A673 (cell line): ENCODE measurements at regions not wholly inside any gene's neighbourhood (a gene's known extent, or its start where the extent isn't known, plus 50 kb on each side); places are given as distances from the start of the nearest gene placed in this dataset.

Experiments
- BruUV-seq: library from RNA; stranded (reverse); fragments of 400-500 nt; replicated peaks from 2 replicates; lab custom pipeline; 2021; lab: Mats Ljungman, UMichigan
- CTCF ChIA-PET: fragments of 300-600 bp; sonication (Branson Sonifier 250); formaldehyde crosslinking; loops from one replicate; lab custom pipeline; 2022; ENCODE audit warnings: antibody characterized with exemption; lab: Charles Lee
- POLR2A ChIA-PET: fragments of 300-600 bp; sonication (Branson Sonifier 250); formaldehyde crosslinking; loops from one replicate; lab custom pipeline; 2022; ENCODE audit warnings: antibody characterized with exemption; ENCODE audit not compliant: low non-redundant PET; lab: Charles Lee
- DNase-seq: peaks from one replicate; pipeline ENCODE4 v3.0.0-alpha.2; 2015; ENCODE audit warnings: low spot score
- H3K27ac ChIP-seq: fragments of 200-600 bp; sonication (generic); 2 replicates; pipeline ENCODE4 v1.5.1; 2016; ENCODE audit warnings: mixed run types, low read depth, mild to moderate bottlenecking, mixed read lengths, antibody characterized with exemption, low read length; ENCODE audit not compliant: poor library complexity, severe bottlenecking
- H3K27me3 ChIP-seq: fragments of 200-600 bp; sonication (generic); replicated peaks from 2 replicates; pipeline ENCODE4 v1.6.1; 2017; ENCODE audit warnings: mixed run types, low read depth, mild to moderate bottlenecking, mixed read lengths, antibody characterized with exemption, low read length; ENCODE audit not compliant: insufficient read depth, poor library complexity
- H3K36me3 ChIP-seq: fragments of 200-600 bp; sonication (generic); 2 replicates; pipeline ENCODE4 v1.6.1; 2016; ENCODE audit warnings: mixed run types, mild to moderate bottlenecking, mixed read lengths, antibody characterized with exemption, low read length; ENCODE audit not compliant: insufficient read depth, poor library complexity, severe bottlenecking
- H3K4me1 ChIP-seq: fragments of 200-600 bp; sonication (generic); 2 replicates; pipeline ENCODE4 v1.6.1; 2017; ENCODE audit warnings: mixed run types, mild to moderate bottlenecking, mixed read lengths, antibody characterized with exemption, low read length; ENCODE audit not compliant: insufficient read depth, poor library complexity, severe bottlenecking
- H3K4me3 ChIP-seq: fragments of 200-600 bp; sonication (generic); 2 replicates; pipeline ENCODE4 v1.5.1; 2016; ENCODE audit warnings: low read depth, mixed run types, mild to moderate bottlenecking, mixed read lengths, low read length; ENCODE audit not compliant: poor library complexity, severe bottlenecking
- H3K9me3 ChIP-seq: fragments of 200-600 bp; sonication (generic); 2 replicates; pipeline ENCODE4 v1.6.1; 2016; ENCODE audit warnings: mixed run types, low read depth, mild to moderate bottlenecking, mixed read lengths, antibody characterized with exemption, low read length; ENCODE audit not compliant: poor library complexity, severe bottlenecking
- CTCF ChIP-seq: fragments of 300-800, 200-600 bp; sonication (generic); conservative IDR thresholded peaks from 2 replicates; pipeline ENCODE4 v1.5.1; 2017; ENCODE audit warnings: low read depth, mild to moderate bottlenecking, antibody characterized with exemption, low read length, moderate library complexity, mixed read lengths
- EZH2 ChIP-seq: fragments of 200-600 bp; sonication (generic); IDR thresholded peaks from 2 replicates; pipeline ENCODE4 v1.6.1; 2017; ENCODE audit warnings: borderline replicate concordance, low read depth, mild to moderate bottlenecking, mixed read lengths, antibody characterized with exemption, low read length; ENCODE audit not compliant: poor library complexity, severe bottlenecking
- intact Hi-C: fragments of 100-400 bp; cut with micrococcal nuclease; formaldehyde crosslinking; loops from one replicate; pipeline ENCODE4 v1.10.0; 2022; ENCODE audit not compliant: unreplicated experiment

GRCh38 chr10:71141528-71141927, 70.8 kb upstream of the UNC5B start:
- no peak for DNase-seq
- TF ChIP-seq EZH2 (no peak), CTCF (no peak)
- no peak overlapping the region for H3K27ac ChIP-seq
- H3K36me3 ChIP-seq: no peaks in the 10 kb centered on the region
- H3K27me3 ChIP-seq: no peaks in the 10 kb centered on the region
- intact Hi-C loops: no loop called here
- no peaks in the 10 kb centered on the region for H3K9me3 ChIP-seq
- no TSS peak for BruUV-seq
- H3K4me3 ChIP-seq: no peak overlapping the region
- ChIA-PET POLR2A (no interaction called here), CTCF (no interaction called here)
- peaks cover 4% of the 10 kb centered on the region for H3K4me1 ChIP-seq

GRCh38 chr10:71143170-71143569, 69.2 kb upstream of the UNC5B start:
- DNase-seq: no peak
- no peaks in the 10 kb centered on the region for H3K27me3 ChIP-seq
- no peak overlapping the region for H3K27ac ChIP-seq
- H3K36me3 ChIP-seq: no peaks in the 10 kb centered on the region
- H3K4me3 ChIP-seq: no peak overlapping the region
- no TSS peak for BruUV-seq
- intact Hi-C loops: no loop called here
- H3K4me1 ChIP-seq: no peaks in the 10 kb centered on the region
- TF ChIP-seq EZH2 (no peak), CTCF (no peak)
- no peaks in the 10 kb centered on the region for H3K9me3 ChIP-seq
- CTCF ChIA-PET: no interaction called here
- POLR2A ChIA-PET: no interaction called here

- intact Hi-C loops: no loop called here
- POLR2A ChIA-PET: no interaction called here
- no peak overlapping the region for H3K27ac ChIP-seq
- BruUV-seq: no TSS peak
- CTCF ChIA-PET: no interaction called here
- no peaks in the 10 kb centered on the region for H3K36me3 ChIP-seq
- no peak for DNase-seq
- no peaks in the 10 kb centered on the region for H3K27me3 ChIP-seq
- H3K9me3 ChIP-seq: no peaks in the 10 kb centered on the region
- H3K4me1 ChIP-seq: no peaks in the 10 kb centered on the region
- TF ChIP-seq CTCF: no peak
- no peak for TF ChIP-seq EZH2
- no peak overlapping the region for H3K4me3 ChIP-seq
Observed at GRCh38 chr10:71143610-71144009, 68.8 kb upstream of the UNC5B start.
